H1 (cell line): ENCODE measurements at regions not wholly inside any gene's neighbourhood (a gene's known extent, or its start where the extent isn't known, plus 50 kb on each side); places are given as distances from the start of the nearest gene placed in this dataset.

ENCODE experiments used
- CTCF ChIA-PET: fragments of 300-600 bp; sonication (Branson Sonifier 250); formaldehyde crosslinking; loops from one replicate; lab custom pipeline; 2021; ENCODE audit not compliant: partially characterized antibody; lab: Charles Lee
- POLR2A ChIA-PET: fragments of 300-600 bp; sonication (Branson Sonifier 250); formaldehyde crosslinking; loops from one replicate; lab custom pipeline; 2021; ENCODE audit warnings: inconsistent platforms; ENCODE audit not compliant: partially characterized antibody; lab: Charles Lee
- DNase-seq, 2 experiments: peaks; one replicate each; pipeline versions ENCODE4 v3.0.0 to v3.0.0-alpha.2; 2010 to 2022; ENCODE audit warnings: low spot score in 2 of 2, low read depth in 1 of 2, mixed read lengths in 1 of 2
- FAIRE-seq: peaks from 2 replicates; lab custom pipeline; 2011; peaks lifted over from hg19 to GRCh38; lab: Jason Lieb, UNC
- H2AFZ ChIP-seq: 2 replicates; pipeline ENCODE4 v1.8.1; 2012; ENCODE audit warnings: low read length, inconsistent platforms
- H2AK5ac ChIP-seq: 2 replicates; pipeline ENCODE4 v1.6.1; 2013; ENCODE audit warnings: low read depth, low read length
- H2BK120ac ChIP-seq: replicated peaks from 2 replicates; pipeline ENCODE3; 2013; ENCODE audit warnings: low read depth, low read length, inconsistent platforms
- H2BK12ac ChIP-seq: 2 replicates; pipeline ENCODE4 v1.6.1; 2013; ENCODE audit warnings: low read depth, low read length
- H2BK15ac ChIP-seq: 2 replicates; pipeline ENCODE4 v1.6.1; 2013; ENCODE audit warnings: low read length
- H2BK20ac ChIP-seq: 2 replicates; pipeline ENCODE4 v1.6.1; 2013; ENCODE audit warnings: low read length
- H2BK5ac ChIP-seq: 2 replicates; pipeline ENCODE4 v1.6.1; 2013; ENCODE audit warnings: low read depth, low read length
- H3K14ac ChIP-seq: 2 replicates; pipeline ENCODE4 v1.6.1; 2013; ENCODE audit warnings: inconsistent platforms; ENCODE audit not compliant: insufficient read length
- H3K18ac ChIP-seq: 2 replicates; pipeline ENCODE4 v1.6.1; 2013; ENCODE audit warnings: low read length; ENCODE audit errors: extremely low read depth
- H3K23ac ChIP-seq: 2 replicates; pipeline ENCODE4 v1.6.1; 2013; ENCODE audit warnings: inconsistent platforms; ENCODE audit not compliant: insufficient read length
- H3K23me2 ChIP-seq: 2 replicates; pipeline ENCODE4 v1.6.1; 2013; ENCODE audit warnings: low read depth, low read length
- H3K27ac ChIP-seq: 2 replicates; pipeline ENCODE4 v1.6.1; 2011; ENCODE audit warnings: low read depth, low read length, inconsistent platforms
- H3K27me3 ChIP-seq, 4 experiments: replicated peaks in 1 of 4; 1 replicate in 1 of 4; 2 replicates in 3 of 4; pipeline versions ENCODE4 v1.6.1 to v1.8.1; 2011 to 2013; ENCODE audit warnings: low read length in 3 of 4, mild to moderate bottlenecking in 3 of 4, inconsistent platforms in 2 of 4, mixed read lengths in 2 of 4, moderate library complexity in 1 of 4; ENCODE audit not compliant: control insufficient read depth in 3 of 4, insufficient read depth in 3 of 4; ENCODE audit errors: extremely low read depth in 1 of 4
- H3K36me3 ChIP-seq, 4 experiments: 2 replicates each; pipeline versions ENCODE4 v1.6.1 to v1.8.1; 2011 to 2013; ENCODE audit warnings: mild to moderate bottlenecking in 4 of 4, low read length in 3 of 4, moderate library complexity in 2 of 4, control low read depth in 1 of 4, inconsistent platforms in 1 of 4; ENCODE audit not compliant: insufficient read depth in 4 of 4, control insufficient read depth in 2 of 4
- H3K4ac ChIP-seq: replicated peaks from 2 replicates; pipeline ENCODE3; 2013; ENCODE audit warnings: low read length, low read depth, mixed read lengths, inconsistent platforms; ENCODE audit not compliant: insufficient read length
- H3K4me1 ChIP-seq, 4 experiments: replicated peaks in 1 of 4; 1 replicate in 1 of 4; 2 replicates in 3 of 4; pipeline versions ENCODE4 v1.6.1 to v1.8.1; 2011 to 2013; ENCODE audit warnings: low read length in 3 of 4, inconsistent platforms in 2 of 4, mixed read lengths in 1 of 4; ENCODE audit not compliant: insufficient read depth in 4 of 4, control insufficient read depth in 3 of 4
- H3K4me2 ChIP-seq, 2 experiments: 2 replicates each; pipeline versions ENCODE4 v1.6.1 to v1.8.1; 2011 to 2013; ENCODE audit warnings: low read depth in 2 of 2, low read length in 2 of 2, control low read depth in 1 of 2, inconsistent platforms in 1 of 2, mild to moderate bottlenecking in 1 of 2; ENCODE audit not compliant: insufficient read depth in 1 of 2
- H3K4me3 ChIP-seq, 4 experiments: fragments of 200-600, 300-600 bp in 1 of 4; sonication (generic), shearing (Covaris generic), sonication (Bioruptor Twin) in 1 of 4; 2 replicates each; pipeline versions ENCODE4 v1.5.1 to v1.8.1; 2011 to 2016; ENCODE audit warnings: low read length in 4 of 4, low read depth in 3 of 4, control low read depth in 2 of 4, inconsistent platforms in 2 of 4, mild to moderate bottlenecking in 2 of 4, mixed read lengths in 1 of 4, moderate library complexity in 1 of 4; ENCODE audit not compliant: insufficient read depth in 2 of 4; ENCODE audit errors: extremely low read depth in 1 of 4
- H3K56ac ChIP-seq: replicated peaks from 2 replicates; pipeline ENCODE3; 2013; ENCODE audit warnings: low read depth, mild to moderate bottlenecking, mixed read lengths, low read length, inconsistent platforms; ENCODE audit not compliant: insufficient read length
- H3K79me1 ChIP-seq: 2 replicates; pipeline ENCODE4 v1.6.1; 2013; ENCODE audit warnings: low read depth, low read length, control low read depth
- H3K79me2 ChIP-seq, 2 experiments: 2 replicates each; pipeline versions ENCODE4 v1.6.1 to v1.8.1; 2012 to 2013; ENCODE audit warnings: low read length in 2 of 2, mild to moderate bottlenecking in 2 of 2, inconsistent platforms in 1 of 2; ENCODE audit not compliant: insufficient read depth in 2 of 2, control insufficient read depth in 1 of 2
- H3K9ac ChIP-seq, 4 experiments: replicated peaks in 1 of 4; 1 replicate in 1 of 4; 2 replicates in 3 of 4; pipeline versions ENCODE4 v1.6.1 to v1.8.1; 2011 to 2013; ENCODE audit warnings: low read depth in 3 of 4, low read length in 3 of 4, control low read depth in 2 of 4, mild to moderate bottlenecking in 2 of 4, moderate library complexity in 2 of 4, inconsistent platforms in 1 of 4; ENCODE audit errors: extremely low read depth in 1 of 4
- H3K9me3 ChIP-seq, 2 experiments: 2 replicates each; pipeline versions ENCODE4 v1.6.1 to v1.8.1; 2012 to 2013; ENCODE audit warnings: mild to moderate bottlenecking in 2 of 2, moderate library complexity in 2 of 2, control low read depth in 1 of 2, inconsistent platforms in 1 of 2, low read depth in 1 of 2, low read length in 1 of 2, mixed read lengths in 1 of 2; ENCODE audit not compliant: insufficient read depth in 2 of 2
- H4K20me1 ChIP-seq, 2 experiments: replicated peaks in 1 of 2; 2 replicates each; pipeline versions ENCODE3 to v1.8.1; 2011 to 2013; ENCODE audit warnings: inconsistent platforms in 2 of 2, low read length in 2 of 2, mild to moderate bottlenecking in 1 of 2; ENCODE audit not compliant: insufficient read depth in 2 of 2, control insufficient read depth in 1 of 2
- H4K5ac ChIP-seq: 2 replicates; pipeline ENCODE4 v1.6.1; 2013; ENCODE audit warnings: low read length, low read depth, mixed read lengths, inconsistent platforms; ENCODE audit not compliant: insufficient read length
- H4K8ac ChIP-seq: 2 replicates; pipeline ENCODE4 v1.8.0; 2013; ENCODE audit warnings: mild to moderate bottlenecking, moderate library complexity, low read length, inconsistent platforms; ENCODE audit not compliant: insufficient read depth; ENCODE audit errors: extremely low read depth
- H4K91ac ChIP-seq: replicated peaks from 2 replicates; pipeline ENCODE3; 2013; ENCODE audit warnings: low read length, mixed read lengths, inconsistent platforms; ENCODE audit not compliant: insufficient read length
- CBX5 ChIP-seq: fragments of 300-800, 300-1000 bp; sonication (generic); IDR thresholded peaks from 2 replicates; pipeline ENCODE4 v1.7.1; 2016; ENCODE audit warnings: antibody characterized with exemption, low read length, low read depth
- CEBPB ChIP-seq: IDR thresholded peaks from 2 replicates; pipeline ENCODE4 v1.6.1; 2012; ENCODE audit warnings: low read depth, low read length
- CHD1 ChIP-seq: IDR thresholded peaks from 2 replicates; pipeline ENCODE4 v1.6.1; 2012; ENCODE audit warnings: low read depth, low read length, improper control_type of control experiment
- GTF2F1 ChIP-seq: IDR thresholded peaks from 2 replicates; pipeline ENCODE4 v1.6.1; 2012; ENCODE audit warnings: low read depth, low read length, improper control_type of control experiment, borderline replicate concordance
- POLR2AphosphoS5 ChIP-seq: IDR thresholded peaks from 2 replicates; pipeline ENCODE4 v1.6.1; 2011; ENCODE audit warnings: low read depth, low read length
- SIN3A ChIP-seq, 2 experiments: IDR thresholded peaks in 1 of 2; conservative IDR thresholded peaks in 1 of 2; 2 replicates each; pipeline ENCODE4 v1.6.1; 2011 to 2012; ENCODE audit warnings: low read length in 2 of 2, improper control_type of control experiment in 1 of 2, low read depth in 1 of 2, mild to moderate bottlenecking in 1 of 2
- SIX5 ChIP-seq: IDR thresholded peaks from 2 replicates; pipeline ENCODE4 v1.6.1; 2011; ENCODE audit warnings: mild to moderate bottlenecking, low read depth, low read length
- SP1 ChIP-seq: IDR thresholded peaks from 2 replicates; pipeline ENCODE4 v1.6.1; 2011; ENCODE audit warnings: low read depth, low read length
- SUZ12 ChIP-seq: fragments of 200-600 bp; sonication (generic); IDR thresholded peaks from 2 replicates; pipeline ENCODE4 v1.6.1; 2012; ENCODE audit warnings: mild to moderate bottlenecking, inconsistent platforms, low read length, moderate library complexity, mixed read lengths
- WGBS, 2 experiments: shearing (Covaris generic) in 1 of 2; methylation state at CpG; one replicate each; pipeline versions ENCODE4 v1.1.6 to v1.1.7; 2013 to 2015; ENCODE audit warnings: low lambda C conversion rate in 2 of 2, mixed read lengths in 2 of 2, inconsistent platforms in 1 of 2, low coverage in 1 of 2, missing lambda C conversion rate in 1 of 2; ENCODE audit not compliant: insufficient replicate concordance in 2 of 2, insufficient coverage in 1 of 2, insufficient read length in 1 of 2; ENCODE audit errors: extremely low coverage in 1 of 2, missing lambda C conversion rate in 1 of 2; 5-methylcytosine and 5-hydroxymethylcytosine counted together

- no peaks in the 10 kb centered on the region for H3K36me3 ChIP-seq
- no peak overlapping the region for H2AFZ ChIP-seq
- H4K20me1 ChIP-seq: no peaks in the 10 kb centered on the region
- no peak overlapping the region for H3K56ac ChIP-seq
- no peak overlapping the region for H2BK5ac ChIP-seq
- ChIA-PET POLR2A (no interaction called here), CTCF (interaction anchor here (0.9 to 1.4 kb wide), 3 partner anchors 13 to 38 kb away, joined by 3 to 6 read pairs (median 4); no protein-coding TSS in a partner anchor)
- no peak overlapping the region for H2BK12ac ChIP-seq
- H3K79me1 ChIP-seq: no peaks in the 10 kb centered on the region
- 95% methylated on average over 6 of the region's 6 CpGs; no CpG with 5 or more reads in 1 of the 2 experiments for WGBS, 2 experiments
- H3K27me3 ChIP-seq: no peaks in the 10 kb centered on the region
- no peak overlapping the region for H3K9ac ChIP-seq
- H3K79me2 ChIP-seq: no peaks in the 10 kb centered on the region
- H3K4me3 ChIP-seq: no peak overlapping the region
- no peak for DNase-seq
- H4K5ac ChIP-seq: no peak overlapping the region
- no peak overlapping the region for H3K18ac ChIP-seq
- H2BK120ac ChIP-seq: no peak overlapping the region
- no peak overlapping the region for H3K4ac ChIP-seq
- H3K4me2 ChIP-seq: no peak overlapping the region
- H2BK20ac ChIP-seq: no peak overlapping the region
- H2BK15ac ChIP-seq: no peak overlapping the region
- no peak overlapping the region for H3K27ac ChIP-seq
- FAIRE-seq: no peak
- no peak overlapping the region for H3K23ac ChIP-seq
- no peak overlapping the region for H2AK5ac ChIP-seq
- H4K8ac ChIP-seq: no peak overlapping the region
- no peak overlapping the region for H3K14ac ChIP-seq
- H4K91ac ChIP-seq: no peak overlapping the region
- no peaks in the 10 kb centered on the region for H3K23me2 ChIP-seq
- H3K4me1 ChIP-seq: no peaks in the 10 kb centered on the region
- H3K9me3 ChIP-seq: no peaks in the 10 kb centered on the region
- TF ChIP-seq CEBPB (no peak), SIX5 (no peak), SIN3A (conservative IDR thresholded peaks at IDR 0.05 in 1 of 2, IDR thresholded peaks at IDR 0.05 in 1 of 2; ENCODE audit: low read depth in 1 of 2, low read length in 2 of 2) (no peak), POLR2AphosphoS5 (no peak), GTF2F1 (no peak), CHD1 (no peak), CBX5 (no peak), SP1 (no peak), SUZ12 (no peak)
Measured at GRCh38 chr18:25659541-25659940, 307.6 kb upstream of the ZNF521 start.
